HepG2 (cell line): ENCODE measurements at regions not wholly inside any gene's neighbourhood (a gene's known extent, or its start where the extent isn't known, plus 50 kb on each side); places are given as distances from the start of the nearest gene placed in this dataset.
A peak's percentile ranks its signal among the peaks of the same experiment; 100 is the strongest.
"Not testable (repeated sequence)": the region's sequence is repeated elsewhere in the genome, so short reads cannot be mapped to it uniquely, and the experiment has no call there.

Experiments
- ATAC-seq: fragments of 200-7000 bp; cut with Tn5 transposase; 3 replicates; pipeline ENCODE4 v1.9.1; 2020; ENCODE audit warnings: mild to moderate bottlenecking, moderate library complexity
- BruUV-seq: library from RNA; stranded (reverse); fragments of 400-500 nt; replicated peaks from 2 replicates; lab custom pipeline; 2021; lab: Mats Ljungman, UMichigan
- CTCF ChIA-PET: fragments of 300-600 bp; formaldehyde crosslinking; extraction: SDS; loops from one replicate; lab custom pipeline; 2021; ENCODE audit warnings: low total read pairs, inconsistent platforms, low intra/inter-chr PET ratio; lab: Yijun Ruan, JAX
- POLR2A ChIA-PET: fragments of 350-600 bp; sonication (Branson Sonifier 250); formaldehyde crosslinking; loops from one replicate; lab custom pipeline; 2020; ENCODE audit warnings: antibody characterized with exemption, inconsistent platforms; lab: Yijun Ruan, JAX
- DNase-seq: peaks from one replicate; pipeline ENCODE4 v3.0.0-alpha.2; 2015; ENCODE audit warnings: low spot score
- FAIRE-seq: peaks from 3 replicates; lab custom pipeline; 2011; peaks lifted over from hg19 to GRCh38; lab: Jason Lieb, UNC
- H2AFZ ChIP-seq: one replicate; pipeline ENCODE4 v1.6.1; 2011; ENCODE audit warnings: low read length, inconsistent platforms
- H3K27ac ChIP-seq: fragments of 300-600 bp; 3 replicates; pipeline ENCODE4 v1.8.0; 2011; ENCODE audit warnings: mixed run types, mild to moderate bottlenecking, mixed read lengths, low read length, inconsistent platforms; ENCODE audit not compliant: insufficient read depth; ENCODE audit errors: extremely low read length
- H3K27me3 ChIP-seq, 2 experiments: fragments of 200-600 bp in 1 of 2; 2 replicates in 1 of 2; 3 replicates in 1 of 2; pipeline versions ENCODE4 v1.6.0 to v1.8.0; 2011; ENCODE audit warnings: low read length in 2 of 2, mild to moderate bottlenecking in 2 of 2, moderate library complexity in 2 of 2, inconsistent platforms in 1 of 2; ENCODE audit not compliant: insufficient read depth in 2 of 2, control insufficient read depth in 1 of 2
- H3K36me3 ChIP-seq, 2 experiments: fragments of 200-600 bp in 1 of 2; replicated peaks in 1 of 2; 2 replicates in 1 of 2; 3 replicates in 1 of 2; pipeline versions ENCODE4 v1.5.1 to v1.8.0; 2011; ENCODE audit warnings: low read length in 2 of 2, inconsistent platforms in 1 of 2; ENCODE audit not compliant: insufficient read depth in 2 of 2, control insufficient read depth in 1 of 2
- H3K4me1 ChIP-seq: 2 replicates; pipeline ENCODE4 v1.5.1; 2012; ENCODE audit warnings: low read length, inconsistent platforms; ENCODE audit not compliant: insufficient read depth
- H3K4me2 ChIP-seq: 2 replicates; pipeline ENCODE4 v1.6.0; 2011; ENCODE audit warnings: low read depth, low read length, inconsistent platforms
- H3K4me3 ChIP-seq, 3 experiments: fragments of 200-600 bp in 1 of 3; sonication (generic), shearing (Covaris generic) in 1 of 3; replicated peaks in 1 of 3; 2 replicates each; pipeline ENCODE4 v1.5.1; 2011 to 2016; ENCODE audit warnings: low read length in 3 of 3, inconsistent platforms in 2 of 3, low read depth in 2 of 3, mild to moderate bottlenecking in 2 of 3, control low read depth in 1 of 3, mixed read lengths in 1 of 3; ENCODE audit not compliant: insufficient read depth in 1 of 3
- H3K79me2 ChIP-seq: one replicate; pipeline ENCODE4 v1.6.1; 2011; ENCODE audit warnings: low read length, inconsistent platforms; ENCODE audit not compliant: insufficient read depth
- H3K9ac ChIP-seq: 2 replicates; pipeline ENCODE4 v1.6.0; 2011; ENCODE audit warnings: mild to moderate bottlenecking, low read depth, low read length, inconsistent platforms; ENCODE audit not compliant: insufficient read depth
- H3K9me3 ChIP-seq: 2 replicates; pipeline ENCODE4 v1.5.1; 2012; ENCODE audit warnings: mild to moderate bottlenecking, low read length
- H4K20me1 ChIP-seq: 2 replicates; pipeline ENCODE4 v1.6.0; 2011; ENCODE audit warnings: inconsistent platforms, mild to moderate bottlenecking, low read length, moderate library complexity; ENCODE audit not compliant: insufficient read depth
- WGBS: methylation state at CpG from one replicate; pipeline ENCODE4 v1.1.6; 2017; ENCODE audit warnings: low lambda C conversion rate; 5-methylcytosine and 5-hydroxymethylcytosine counted together
- in situ Hi-C: cut with HindIII; loops from 2 replicates; pipeline ENCODE4 v1.10.0; 2017; ENCODE audit warnings: low pct_unique_long_range_greater_than_20kb; ENCODE audit not compliant: extremely low pct_ligation_motif_present
- intact Hi-C: fragments of 100-400 bp; cut with micrococcal nuclease; formaldehyde crosslinking; loops from one replicate; pipeline ENCODE4 v1.10.0; 2022; ENCODE audit not compliant: unreplicated experiment
- TF ChIP-seq, protein P1 (sequence below): fragments of 450-650 bp; IDR thresholded peaks from 2 replicates; pipeline ENCODE4 v1.6.1; 2016

GRCh38 chr7:63570386-63571115 lies 428.1 kb upstream of the ZNF722 start:
- ATAC-seq, CTCF ChIA-PET, H2AFZ ChIP-seq, H3K4me1 ChIP-seq, H3K79me2 ChIP-seq, H4K20me1 ChIP-seq, H3K27me3 ChIP-seq, in situ Hi-C loops, H3K4me3 ChIP-seq, FAIRE-seq, intact Hi-C loops, H3K27ac ChIP-seq, DNase-seq, BruUV-seq, H3K36me3 ChIP-seq, POLR2A ChIA-PET, H3K9ac ChIP-seq, H3K4me2 ChIP-seq: not testable (repeated sequence)
- WGBS = 39% methylated on average over 11 of the region's 15 CpGs
- TF ChIP-seq, protein P1, sequence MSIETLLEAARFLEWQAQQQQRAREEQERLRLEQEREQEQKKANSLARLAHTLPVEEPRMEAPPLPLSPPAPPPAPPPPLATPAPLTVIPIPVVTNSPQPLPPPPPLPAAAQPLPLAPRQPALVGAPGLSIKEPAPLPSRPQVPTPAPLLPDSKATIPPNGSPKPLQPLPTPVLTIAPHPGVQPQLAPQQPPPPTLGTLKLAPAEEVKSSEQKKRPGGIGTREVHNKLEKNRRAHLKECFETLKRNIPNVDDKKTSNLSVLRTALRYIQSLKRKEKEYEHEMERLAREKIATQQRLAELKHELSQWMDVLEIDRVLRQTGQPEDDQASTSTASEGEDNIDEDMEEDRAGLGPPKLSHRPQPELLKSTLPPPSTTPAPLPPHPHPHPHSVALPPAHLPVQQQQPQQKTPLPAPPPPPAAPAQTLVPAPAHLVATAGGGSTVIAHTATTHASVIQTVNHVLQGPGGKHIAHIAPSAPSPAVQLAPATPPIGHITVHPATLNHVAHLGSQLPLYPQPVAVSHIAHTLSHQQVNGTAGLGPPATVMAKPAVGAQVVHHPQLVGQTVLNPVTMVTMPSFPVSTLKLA = peak; percentile 100
- peaks cover 24% of the 10 kb centered on the region for H3K9me3 ChIP-seq

GRCh38 chr7:63572196-63572595 lies 426.5 kb upstream of the ZNF722 start:
- H3K4me1 ChIP-seq, H3K9ac ChIP-seq, POLR2A ChIA-PET, H2AFZ ChIP-seq, H3K4me3 ChIP-seq, ATAC-seq, H3K27ac ChIP-seq, H3K79me2 ChIP-seq, H4K20me1 ChIP-seq, intact Hi-C loops, BruUV-seq, H3K27me3 ChIP-seq, H3K36me3 ChIP-seq, DNase-seq, FAIRE-seq, H3K4me2 ChIP-seq, in situ Hi-C loops, CTCF ChIA-PET: not testable (repeated sequence)
- peaks cover 33% of the 10 kb centered on the region for H3K9me3 ChIP-seq
- WGBS = 86% methylated on average over 9 of the region's 28 CpGs

- ATAC-seq, H2AFZ ChIP-seq, H3K79me2 ChIP-seq, POLR2A ChIA-PET, CTCF ChIA-PET, H3K4me2 ChIP-seq, H3K9ac ChIP-seq, DNase-seq, H3K4me3 ChIP-seq, intact Hi-C loops, H3K27ac ChIP-seq, BruUV-seq, in situ Hi-C loops, H3K4me1 ChIP-seq, FAIRE-seq, H3K36me3 ChIP-seq, H3K27me3 ChIP-seq, H4K20me1 ChIP-seq: not testable (repeated sequence)
- H3K9me3 ChIP-seq = peaks cover 27% of the 10 kb centered on the region
- 29% methylated on average over 6 of the region's 23 CpGs for WGBS
These were observed 425.7 kb upstream of the ZNF722 start for GRCh38 chr7:63572956-63573355.

DNA sequence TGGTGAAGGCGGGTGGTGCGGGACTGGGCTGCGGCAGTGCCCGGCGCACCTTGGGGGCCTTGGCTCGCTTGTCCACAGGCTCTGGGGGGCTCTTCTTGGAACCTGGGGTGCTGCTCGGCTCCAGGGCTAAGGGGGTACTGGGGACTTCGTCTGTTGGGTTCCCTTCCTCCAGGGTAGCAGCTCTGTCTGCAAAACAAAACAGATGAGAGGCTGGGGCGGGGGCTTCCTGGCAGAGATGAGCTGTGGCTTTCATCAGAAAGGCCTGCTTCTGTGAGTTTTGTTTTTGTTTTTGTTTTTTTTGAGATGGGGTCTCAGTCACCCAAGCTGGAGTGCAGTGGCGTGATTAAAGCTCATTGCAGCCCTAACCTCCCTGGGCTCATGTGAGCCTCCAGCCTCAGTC lies 425.2 kb upstream of the ZNF722 start:
- H3K27ac ChIP-seq, H3K79me2 ChIP-seq, H2AFZ ChIP-seq, CTCF ChIA-PET, FAIRE-seq, BruUV-seq, H3K36me3 ChIP-seq, POLR2A ChIA-PET, H4K20me1 ChIP-seq, intact Hi-C loops, H3K27me3 ChIP-seq, in situ Hi-C loops, H3K4me1 ChIP-seq, DNase-seq, H3K9ac ChIP-seq, ATAC-seq, H3K4me3 ChIP-seq, H3K4me2 ChIP-seq: not testable (repeated sequence)
- WGBS = 29% methylated on average over 2 of the region's 10 CpGs
- peaks cover 26% of the 10 kb centered on the region for H3K9me3 ChIP-seq
